22Rv1 (cell line): ENCODE measurements at regions not wholly inside any gene's neighbourhood (a gene's known extent, or its start where the extent isn't known, plus 50 kb on each side); places are given as distances from the start of the nearest gene placed in this dataset.

Experiments used
- ZFX ChIP-seq: fragments of 450-650 bp; IDR thresholded peaks from 2 replicates; pipeline ENCODE4 v1.6.1; 2017; ENCODE audit warnings: antibody characterized with exemption, borderline replicate concordance
- TF ChIP-seq, protein P1 (sequence below): fragments of 450-650 bp; IDR thresholded peaks from 2 replicates; pipeline ENCODE4 v1.5.1; 2017; ENCODE audit warnings: mild to moderate bottlenecking

DNA sequence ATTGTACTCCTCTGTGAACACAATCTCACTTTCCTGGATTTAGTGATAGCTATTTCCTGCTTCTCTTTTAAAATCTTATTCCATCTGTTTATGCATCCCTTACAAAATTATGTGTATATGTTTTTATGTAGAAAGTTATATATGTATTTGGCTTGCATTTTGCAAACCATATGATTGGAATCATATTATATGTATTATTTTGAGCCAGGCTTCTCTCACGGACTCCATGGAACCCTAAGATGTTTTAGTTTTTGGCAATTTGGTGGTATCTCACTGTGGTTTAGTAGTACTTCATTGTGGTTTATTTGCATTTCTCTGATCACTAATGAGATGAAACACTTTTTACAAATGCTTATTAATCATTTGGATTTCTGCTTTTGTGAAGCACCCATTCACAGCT lies 507.3 kb upstream of the KIRREL3 start:
- TF ChIP-seq, protein P1, sequence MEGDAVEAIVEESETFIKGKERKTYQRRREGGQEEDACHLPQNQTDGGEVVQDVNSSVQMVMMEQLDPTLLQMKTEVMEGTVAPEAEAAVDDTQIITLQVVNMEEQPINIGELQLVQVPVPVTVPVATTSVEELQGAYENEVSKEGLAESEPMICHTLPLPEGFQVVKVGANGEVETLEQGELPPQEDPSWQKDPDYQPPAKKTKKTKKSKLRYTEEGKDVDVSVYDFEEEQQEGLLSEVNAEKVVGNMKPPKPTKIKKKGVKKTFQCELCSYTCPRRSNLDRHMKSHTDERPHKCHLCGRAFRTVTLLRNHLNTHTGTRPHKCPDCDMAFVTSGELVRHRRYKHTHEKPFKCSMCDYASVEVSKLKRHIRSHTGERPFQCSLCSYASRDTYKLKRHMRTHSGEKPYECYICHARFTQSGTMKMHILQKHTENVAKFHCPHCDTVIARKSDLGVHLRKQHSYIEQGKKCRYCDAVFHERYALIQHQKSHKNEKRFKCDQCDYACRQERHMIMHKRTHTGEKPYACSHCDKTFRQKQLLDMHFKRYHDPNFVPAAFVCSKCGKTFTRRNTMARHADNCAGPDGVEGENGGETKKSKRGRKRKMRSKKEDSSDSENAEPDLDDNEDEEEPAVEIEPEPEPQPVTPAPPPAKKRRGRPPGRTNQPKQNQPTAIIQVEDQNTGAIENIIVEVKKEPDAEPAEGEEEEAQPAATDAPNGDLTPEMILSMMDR = no peak
- no peak for TF ChIP-seq ZFX
